HepG2 (cell line): ENCODE measurements at regions not wholly inside any gene's neighbourhood (a gene's known extent, or its start where the extent isn't known, plus 50 kb on each side); places are given as distances from the start of the nearest gene placed in this dataset.

Experiments used
- ATAC-seq: fragments of 200-7000 bp; cut with Tn5 transposase; 3 replicates; pipeline ENCODE4 v1.9.1; 2020; ENCODE audit warnings: mild to moderate bottlenecking, moderate library complexity
- BruUV-seq: library from RNA; stranded (reverse); fragments of 400-500 nt; replicated peaks from 2 replicates; lab custom pipeline; 2021; lab: Mats Ljungman, UMichigan
- CTCF ChIA-PET: fragments of 300-600 bp; formaldehyde crosslinking; extraction: SDS; loops from one replicate; lab custom pipeline; 2021; ENCODE audit warnings: low total read pairs, inconsistent platforms, low intra/inter-chr PET ratio; lab: Yijun Ruan, JAX
- POLR2A ChIA-PET: fragments of 350-600 bp; sonication (Branson Sonifier 250); formaldehyde crosslinking; loops from one replicate; lab custom pipeline; 2020; ENCODE audit warnings: antibody characterized with exemption, inconsistent platforms; lab: Yijun Ruan, JAX
- DNase-seq: peaks from one replicate; pipeline ENCODE4 v3.0.0-alpha.2; 2015; ENCODE audit warnings: low spot score
- FAIRE-seq: peaks from 3 replicates; lab custom pipeline; 2011; peaks lifted over from hg19 to GRCh38; lab: Jason Lieb, UNC
- H2AFZ ChIP-seq: one replicate; pipeline ENCODE4 v1.6.1; 2011; ENCODE audit warnings: low read length, inconsistent platforms
- H3K27ac ChIP-seq: fragments of 300-600 bp; 3 replicates; pipeline ENCODE4 v1.8.0; 2011; ENCODE audit warnings: mixed run types, mild to moderate bottlenecking, mixed read lengths, low read length, inconsistent platforms; ENCODE audit not compliant: insufficient read depth; ENCODE audit errors: extremely low read length
- H3K27me3 ChIP-seq, 2 experiments: fragments of 200-600 bp in 1 of 2; 2 replicates in 1 of 2; 3 replicates in 1 of 2; pipeline versions ENCODE4 v1.6.0 to v1.8.0; 2011; ENCODE audit warnings: low read length in 2 of 2, mild to moderate bottlenecking in 2 of 2, moderate library complexity in 2 of 2, inconsistent platforms in 1 of 2; ENCODE audit not compliant: insufficient read depth in 2 of 2, control insufficient read depth in 1 of 2
- H3K36me3 ChIP-seq, 2 experiments: fragments of 200-600 bp in 1 of 2; replicated peaks in 1 of 2; 2 replicates in 1 of 2; 3 replicates in 1 of 2; pipeline versions ENCODE4 v1.5.1 to v1.8.0; 2011; ENCODE audit warnings: low read length in 2 of 2, inconsistent platforms in 1 of 2; ENCODE audit not compliant: insufficient read depth in 2 of 2, control insufficient read depth in 1 of 2
- H3K4me1 ChIP-seq: 2 replicates; pipeline ENCODE4 v1.5.1; 2012; ENCODE audit warnings: low read length, inconsistent platforms; ENCODE audit not compliant: insufficient read depth
- H3K4me2 ChIP-seq: 2 replicates; pipeline ENCODE4 v1.6.0; 2011; ENCODE audit warnings: low read depth, low read length, inconsistent platforms
- H3K4me3 ChIP-seq, 3 experiments: fragments of 200-600 bp in 1 of 3; sonication (generic), shearing (Covaris generic) in 1 of 3; replicated peaks in 1 of 3; 2 replicates each; pipeline ENCODE4 v1.5.1; 2011 to 2016; ENCODE audit warnings: low read length in 3 of 3, inconsistent platforms in 2 of 3, low read depth in 2 of 3, mild to moderate bottlenecking in 2 of 3, control low read depth in 1 of 3, mixed read lengths in 1 of 3; ENCODE audit not compliant: insufficient read depth in 1 of 3
- H3K79me2 ChIP-seq: one replicate; pipeline ENCODE4 v1.6.1; 2011; ENCODE audit warnings: low read length, inconsistent platforms; ENCODE audit not compliant: insufficient read depth
- H3K9ac ChIP-seq: 2 replicates; pipeline ENCODE4 v1.6.0; 2011; ENCODE audit warnings: mild to moderate bottlenecking, low read depth, low read length, inconsistent platforms; ENCODE audit not compliant: insufficient read depth
- H3K9me3 ChIP-seq: 2 replicates; pipeline ENCODE4 v1.5.1; 2012; ENCODE audit warnings: mild to moderate bottlenecking, low read length
- H4K20me1 ChIP-seq: 2 replicates; pipeline ENCODE4 v1.6.0; 2011; ENCODE audit warnings: inconsistent platforms, mild to moderate bottlenecking, low read length, moderate library complexity; ENCODE audit not compliant: insufficient read depth
- ATF7 ChIP-seq, 2 experiments: fragments of 450-650 bp in 1 of 2; sonication (generic) in 1 of 2; formaldehyde crosslinking in 1 of 2; IDR thresholded peaks; 2 replicates each; pipeline versions ENCODE4 v1.4.0 to v1.6.1; 2016 to 2020; ENCODE audit warnings: antibody characterized with exemption in 1 of 2, mild to moderate bottlenecking in 1 of 2, missing genetic modification reagents in 1 of 2
- CHD4 ChIP-seq: fragments of 200-600 bp; sonication (generic); IDR thresholded peaks from 2 replicates; pipeline ENCODE4 v1.7.0; 2017; ENCODE audit warnings: mild to moderate bottlenecking, low read length, borderline replicate concordance
- E2F1 ChIP-seq: sonication (generic); formaldehyde crosslinking; IDR thresholded peaks from 2 replicates; pipeline ENCODE4 v1.5.0; 2020; ENCODE audit warnings: missing genetic modification reagents
- GATAD1 ChIP-seq: IDR thresholded peaks from 2 replicates; pipeline ENCODE4 v1.6.1; 2016; ENCODE audit warnings: missing genetic modification reagents, missing compliant biosample characterization
- IRF2 ChIP-seq: IDR thresholded peaks from 2 replicates; pipeline ENCODE4 v1.6.1; 2018; ENCODE audit warnings: missing genetic modification reagents, missing compliant biosample characterization
- KLF6 ChIP-seq: IDR thresholded peaks from 2 replicates; pipeline ENCODE4 v1.8.0; 2016; ENCODE audit warnings: missing biosample characterization, missing genetic modification reagents
- LRRFIP1 ChIP-seq: sonication (generic); formaldehyde crosslinking; conservative IDR thresholded peaks from 2 replicates; pipeline ENCODE4 v1.4.0; 2020; ENCODE audit warnings: missing genetic modification reagents
- MAF1 ChIP-seq: sonication (generic); formaldehyde crosslinking; IDR thresholded peaks from 2 replicates; pipeline ENCODE4 v1.5.0; 2020; ENCODE audit warnings: missing genetic modification reagents, borderline replicate concordance
- RFXANK ChIP-seq: IDR thresholded peaks from 2 replicates; pipeline ENCODE4 v1.6.1; 2016
- RORA ChIP-seq: sonication (generic); formaldehyde crosslinking; IDR thresholded peaks from 2 replicates; pipeline ENCODE4 v1.5.0; 2020; ENCODE audit warnings: mild to moderate bottlenecking, missing genetic modification reagents, moderate library complexity
- SOX6 ChIP-seq, 2 experiments: fragments of 450-650 bp in 1 of 2; sonication (generic) in 1 of 2; formaldehyde crosslinking in 1 of 2; IDR thresholded peaks; 2 replicates each; pipeline versions ENCODE4 v1.4.0 to v1.6.1; 2017 to 2020; ENCODE audit warnings: antibody characterized with exemption in 1 of 2, mild to moderate bottlenecking in 1 of 2, missing genetic modification reagents in 1 of 2
- YY1 ChIP-seq: IDR thresholded peaks from 2 replicates; pipeline ENCODE4 v1.6.1; 2011; ENCODE audit warnings: low read length, low read depth, moderate library complexity, mild to moderate bottlenecking; ENCODE audit not compliant: insufficient read depth, insufficient replicate concordance
- ZNF510 ChIP-seq: sonication (generic); formaldehyde crosslinking; IDR thresholded peaks from 2 replicates; pipeline ENCODE4 v1.4.0; 2020; ENCODE audit warnings: low read depth, mild to moderate bottlenecking, missing genetic modification reagents
- ZNF512B ChIP-seq: sonication (generic); formaldehyde crosslinking; IDR thresholded peaks from 2 replicates; pipeline ENCODE4 v1.5.1; 2020; ENCODE audit warnings: missing genetic modification reagents, mild to moderate bottlenecking, borderline replicate concordance
- ZNF513 ChIP-seq: sonication (generic); formaldehyde crosslinking; conservative IDR thresholded peaks from 2 replicates; pipeline ENCODE4 v1.5.0; 2020; ENCODE audit warnings: missing genetic modification reagents
- WGBS: methylation state at CpG from one replicate; pipeline ENCODE4 v1.1.6; 2017; ENCODE audit warnings: low lambda C conversion rate; 5-methylcytosine and 5-hydroxymethylcytosine counted together
- in situ Hi-C: cut with HindIII; loops from 2 replicates; pipeline ENCODE4 v1.10.0; 2017; ENCODE audit warnings: low pct_unique_long_range_greater_than_20kb; ENCODE audit not compliant: extremely low pct_ligation_motif_present
- intact Hi-C: fragments of 100-400 bp; cut with micrococcal nuclease; formaldehyde crosslinking; loops from one replicate; pipeline ENCODE4 v1.10.0; 2022; ENCODE audit not compliant: unreplicated experiment

- TF ChIP-seq ZNF513 (CRISPR knock-in tag) (no peak), ZNF510 (no peak), E2F1 (CRISPR knock-in tag) (no peak), LRRFIP1 (CRISPR knock-in tag) (no peak), RFXANK (CRISPR knock-in tag) (no peak)
Observed at GRCh38 chr14:50021261-50022031, 94.9 kb downstream of the VCPKMT start (continued).

GRCh38 chr14:50022661-50023060 lies 93.7 kb downstream of the VCPKMT start:
- Histone ChIP-seq H4K20me1 (no peaks in the 10 kb centered on the region), H3K4me1 (peaks cover 35% of the 10 kb centered on the region), H3K4me3 (no peak overlapping the region), H3K36me3 (no peaks in the 10 kb centered on the region), H2AFZ (no peak overlapping the region), H3K79me2 (no peaks in the 10 kb centered on the region), H3K9ac (no peak overlapping the region), H3K27me3 (no peaks in the 10 kb centered on the region; a peak in 1 of 5 replicates), H3K4me2 (no peak overlapping the region), H3K27ac (no peak overlapping the region), H3K9me3 (peaks cover 21% of the 10 kb centered on the region)
- in situ Hi-C loops: no loop called here
- ChIA-PET CTCF (no interaction called here), POLR2A (no interaction called here)
- no TSS peak for BruUV-seq
- intact Hi-C loops: no loop called here
- DNase-seq (no peak), FAIRE-seq (no peak), ATAC-seq (no peak)
- WGBS: 96% methylated on average over 3 of the region's 3 CpGs
- TF ChIP-seq RORA (CRISPR knock-in tag) (no peak), GATAD1 (CRISPR knock-in tag) (no peak), CHD4 (no peak), MAF1 (CRISPR knock-in tag) (no peak), ATF7 (IDR thresholded peaks at IDR 0.05) (no peak), ATF7 (CRISPR knock-in tag; IDR thresholded peaks at IDR 0.05) (no peak), SOX6 (IDR thresholded peaks at IDR 0.05) (no peak), SOX6 (CRISPR knock-in tag; IDR thresholded peaks at IDR 0.05) (no peak), KLF6 (CRISPR knock-in tag) (no peak), YY1 (no peak), IRF2 (CRISPR knock-in tag) (no peak), ZNF512B (CRISPR knock-in tag) (no peak)
